NCI-H1930 (cell line): ENCODE measurements at regions not wholly inside any gene's neighbourhood (a gene's known extent, or its start where the extent isn't known, plus 50 kb on each side); places are given as distances from the start of the nearest gene placed in this dataset.
"Not testable (repeated sequence)": the region's sequence is repeated elsewhere in the genome, so short reads cannot be mapped to it uniquely, and the experiment has no call there.

Experiments
- DNase-seq, 2 experiments: peaks; one replicate each; lab custom pipeline; 2025; lab: John Stamatoyannopoulos, UW

GRCh38 chr1:206256935-206257334 is 53.6 kb downstream of the SRGAP2 start:
- DNase-seq: not testable (repeated sequence)

- not testable (repeated sequence) for DNase-seq
Measured at GRCh38 chr1:206261473-206261872, 58.1 kb downstream of the SRGAP2 start.

GRCh38 chr1:206262424-206262823 is 59.1 kb downstream of the SRGAP2 start:
- not testable (repeated sequence) for DNase-seq

- DNase-seq: not testable (repeated sequence)
Measured at GRCh38 chr1:206264916-206265315, 61.6 kb downstream of the SRGAP2 start.

- not testable (repeated sequence) for DNase-seq
Measured at GRCh38 chr1:206271153-206271552, 67.8 kb downstream of the SRGAP2 start.

- not testable (repeated sequence) for DNase-seq
Measured at GRCh38 chr1:206273104-206273503, 69.8 kb downstream of the SRGAP2 start.

- not testable (repeated sequence) for DNase-seq
Measured at GRCh38 chr1:206276143-206276542, 72.8 kb downstream of the SRGAP2 start.

GRCh38 chr1:206278683-206279082 is 75.3 kb downstream of the SRGAP2 start:
- DNase-seq: not testable (repeated sequence)

GRCh38 chr1:206280683-206281082 is 77.3 kb downstream of the SRGAP2 start:
- not testable (repeated sequence) for DNase-seq

GRCh38 chr1:206281912-206282654 is 78.7 kb downstream of the SRGAP2 start:
- not testable (repeated sequence) for DNase-seq

GRCh38 chr1:206285024-206285960 is 82.0 kb downstream of the SRGAP2 start:
- not testable (repeated sequence) for DNase-seq

- not testable (repeated sequence) for DNase-seq
Measured at GRCh38 chr1:206287759-206288158, 84.4 kb downstream of the SRGAP2 start.

GRCh38 chr1:206288453-206288852 is 85.1 kb downstream of the SRGAP2 start:
- not testable (repeated sequence) for DNase-seq

GRCh38 chr1:206297145-206298031 is 94.0 kb downstream of the SRGAP2 start:
- DNase-seq: not testable (repeated sequence)

GRCh38 chr1:206298032-206298392 is 94.7 kb downstream of the SRGAP2 start:
- DNase-seq: not testable (repeated sequence)

GRCh38 chr1:206299181-206299791 is 95.9 kb downstream of the SRGAP2 start:
- not testable (repeated sequence) for DNase-seq

- not testable (repeated sequence) for DNase-seq
Measured at GRCh38 chr1:206299942-206300341, 96.6 kb downstream of the SRGAP2 start.

- not testable (repeated sequence) for DNase-seq
Measured at GRCh38 chr1:206302056-206302455, 98.7 kb downstream of the SRGAP2 start.

GRCh38 chr1:206307442-206307841 is 104.1 kb downstream of the SRGAP2 start:
- DNase-seq: not testable (repeated sequence)

GRCh38 chr1:206310948-206311347 is 107.6 kb downstream of the SRGAP2 start:
- not testable (repeated sequence) for DNase-seq

GRCh38 chr1:206311611-206312273 is 108.4 kb downstream of the SRGAP2 start:
- not testable (repeated sequence) for DNase-seq
